HFFc6 (cell line): ENCODE measurements at regions not wholly inside any gene's neighbourhood (a gene's known extent, or its start where the extent isn't known, plus 50 kb on each side); places are given as distances from the start of the nearest gene placed in this dataset.
"Not testable (repeated sequence)": the region's sequence is repeated elsewhere in the genome, so short reads cannot be mapped to it uniquely, and the experiment has no call there.

Experiments used
- DNase-seq: peaks from one replicate; pipeline ENCODE4 v3.0.0-alpha.2; 2018
- H3K27ac Mint-ChIP-seq: 2 replicates; pipeline ENCODE4 v1.8.0; 2020; ENCODE audit warnings: mild to moderate bottlenecking, mixed read lengths
- H3K27me3 Mint-ChIP-seq: 2 replicates; pipeline ENCODE4 v1.8.0; 2021; ENCODE audit warnings: mild to moderate bottlenecking, moderate library complexity, mixed read lengths; ENCODE audit not compliant: insufficient read depth
- H3K36me3 Mint-ChIP-seq: 2 replicates; pipeline ENCODE4 v1.8.0; 2021; ENCODE audit warnings: low read depth, mixed read lengths
- H3K4me1 Mint-ChIP-seq: 2 replicates; pipeline ENCODE4 v1.8.0; 2020; ENCODE audit warnings: low read depth, mixed read lengths
- H3K4me3 Mint-ChIP-seq: 2 replicates; pipeline ENCODE4 v1.8.0; 2020; ENCODE audit warnings: mild to moderate bottlenecking, moderate library complexity, mixed read lengths
- H3K9me3 Mint-ChIP-seq: 2 replicates; pipeline ENCODE4 v1.8.0; 2020; ENCODE audit warnings: mild to moderate bottlenecking, mixed read lengths
- TF ChIP-seq, protein P1 (sequence below): fragments of 200-600 bp; sonication (generic); IDR thresholded peaks from 2 replicates; pipeline ENCODE4 v1.5.0; 2021; ENCODE audit warnings: antibody characterized with exemption, mild to moderate bottlenecking

- H3K27ac Mint-ChIP-seq: no peak overlapping the region
- no peaks in the 10 kb centered on the region for H3K27me3 Mint-ChIP-seq
- no peak for DNase-seq
- TF ChIP-seq, protein P1, sequence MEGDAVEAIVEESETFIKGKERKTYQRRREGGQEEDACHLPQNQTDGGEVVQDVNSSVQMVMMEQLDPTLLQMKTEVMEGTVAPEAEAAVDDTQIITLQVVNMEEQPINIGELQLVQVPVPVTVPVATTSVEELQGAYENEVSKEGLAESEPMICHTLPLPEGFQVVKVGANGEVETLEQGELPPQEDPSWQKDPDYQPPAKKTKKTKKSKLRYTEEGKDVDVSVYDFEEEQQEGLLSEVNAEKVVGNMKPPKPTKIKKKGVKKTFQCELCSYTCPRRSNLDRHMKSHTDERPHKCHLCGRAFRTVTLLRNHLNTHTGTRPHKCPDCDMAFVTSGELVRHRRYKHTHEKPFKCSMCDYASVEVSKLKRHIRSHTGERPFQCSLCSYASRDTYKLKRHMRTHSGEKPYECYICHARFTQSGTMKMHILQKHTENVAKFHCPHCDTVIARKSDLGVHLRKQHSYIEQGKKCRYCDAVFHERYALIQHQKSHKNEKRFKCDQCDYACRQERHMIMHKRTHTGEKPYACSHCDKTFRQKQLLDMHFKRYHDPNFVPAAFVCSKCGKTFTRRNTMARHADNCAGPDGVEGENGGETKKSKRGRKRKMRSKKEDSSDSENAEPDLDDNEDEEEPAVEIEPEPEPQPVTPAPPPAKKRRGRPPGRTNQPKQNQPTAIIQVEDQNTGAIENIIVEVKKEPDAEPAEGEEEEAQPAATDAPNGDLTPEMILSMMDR: no peak; the same call in 1 of the 2 replicates
- no peak overlapping the region for H3K4me3 Mint-ChIP-seq
- H3K36me3 Mint-ChIP-seq: peaks cover 5% of the 10 kb centered on the region; the same call in 1 of the 2 replicates
- H3K9me3 Mint-ChIP-seq: peaks cover 55% of the 10 kb centered on the region
- H3K4me1 Mint-ChIP-seq: no peaks in the 10 kb centered on the region
Observed at GRCh38 chr21:23936224-23936623, 1671.1 kb downstream of the MRPL39 start.

- Mint-ChIP-seq H3K9me3 (peaks cover 38% of the 10 kb centered on the region), H3K27ac (no peak overlapping the region), H3K4me1 (no peaks in the 10 kb centered on the region), H3K4me3 (no peak overlapping the region), H3K27me3 (no peaks in the 10 kb centered on the region), H3K36me3 (no peaks in the 10 kb centered on the region; the same call in 1 of the 2 replicates)
- TF ChIP-seq, protein P1: no peak
- DNase-seq: no peak
Observed at GRCh38 chr21:23930565-23930964, 1676.7 kb downstream of the MRPL39 start.

DNA sequence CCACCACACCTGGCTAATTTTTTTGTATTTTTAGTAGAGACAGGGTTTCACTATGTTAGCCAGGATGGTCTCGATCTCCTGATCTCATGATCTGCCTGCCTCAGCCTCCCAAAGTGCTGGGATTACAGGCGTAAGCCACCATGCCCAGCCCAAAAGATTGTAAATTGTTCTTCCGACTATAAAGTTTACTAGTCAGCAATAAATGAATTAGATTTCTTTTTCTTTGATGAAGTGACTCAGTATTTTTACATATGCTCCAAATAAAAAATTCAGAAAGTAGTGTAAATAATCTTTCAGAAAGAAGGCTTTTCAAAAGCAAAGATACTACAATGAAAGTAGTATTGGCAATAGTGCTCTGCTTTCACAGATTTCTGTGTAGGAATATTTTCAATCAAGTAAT lies 1680.9 kb downstream of the MRPL39 start:
- H3K4me3 Mint-ChIP-seq, H3K27ac Mint-ChIP-seq, H3K4me1 Mint-ChIP-seq, H3K36me3 Mint-ChIP-seq, DNase-seq, H3K27me3 Mint-ChIP-seq: not testable (repeated sequence)
- H3K9me3 Mint-ChIP-seq: peaks cover 41% of the 10 kb centered on the region

DNA sequence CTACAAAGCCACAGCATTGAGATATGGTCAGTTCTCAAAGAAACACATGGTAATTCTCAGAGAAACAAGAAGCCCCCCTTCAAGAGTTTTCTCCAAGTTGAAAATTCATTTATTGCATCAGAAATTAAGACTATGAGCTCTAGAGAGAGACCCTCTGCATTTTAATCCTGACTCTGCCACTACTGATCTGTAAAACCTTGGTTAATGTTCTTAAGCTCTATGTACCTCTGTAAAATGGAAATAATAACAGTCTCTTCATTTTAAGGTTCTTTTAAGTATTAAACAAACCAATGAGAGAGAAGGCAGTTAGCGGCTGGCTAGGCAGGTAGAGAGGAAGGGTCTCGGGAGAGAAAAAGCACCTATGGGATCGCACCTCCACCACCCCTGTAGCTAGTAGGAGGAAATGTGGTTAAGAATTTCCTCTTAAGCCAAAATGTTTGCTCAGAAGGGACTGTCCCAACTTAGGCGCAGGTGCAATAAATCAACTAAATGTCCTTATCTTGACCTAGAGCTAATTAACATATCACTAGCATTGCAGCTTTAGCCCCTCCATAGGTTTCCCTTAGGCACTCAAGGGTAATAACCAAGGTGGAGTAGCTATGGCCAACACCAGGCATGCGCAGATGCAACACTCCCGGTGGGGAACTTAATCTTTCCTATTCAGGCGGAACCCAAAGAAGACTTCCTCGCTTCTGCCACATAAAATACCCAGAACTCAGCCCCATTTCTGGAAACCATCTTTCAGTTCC lies 1685.4 kb downstream of the MRPL39 start:
- no peaks in the 10 kb centered on the region for H3K4me1 Mint-ChIP-seq
- no peaks in the 10 kb centered on the region; the same call in 1 of the 2 replicates for H3K36me3 Mint-ChIP-seq
- no peaks in the 10 kb centered on the region for H3K27me3 Mint-ChIP-seq
- H3K9me3 Mint-ChIP-seq: peaks cover 53% of the 10 kb centered on the region
- H3K27ac Mint-ChIP-seq: no peak overlapping the region
- no peak overlapping the region for H3K4me3 Mint-ChIP-seq
- no peak for DNase-seq
- TF ChIP-seq, protein P1: no peak

GRCh38 chr21:23900727-23901126 lies 1706.6 kb downstream of the MRPL39 start:
- H3K27ac Mint-ChIP-seq: no peak overlapping the region
- H3K4me3 Mint-ChIP-seq: no peak overlapping the region
- peaks cover 65% of the 10 kb centered on the region for H3K9me3 Mint-ChIP-seq
- H3K27me3 Mint-ChIP-seq: no peaks in the 10 kb centered on the region
- H3K4me1 Mint-ChIP-seq: no peaks in the 10 kb centered on the region
- TF ChIP-seq, protein P1: no peak
- peaks cover 10% of the 10 kb centered on the region for H3K36me3 Mint-ChIP-seq
- DNase-seq: no peak

DNA sequence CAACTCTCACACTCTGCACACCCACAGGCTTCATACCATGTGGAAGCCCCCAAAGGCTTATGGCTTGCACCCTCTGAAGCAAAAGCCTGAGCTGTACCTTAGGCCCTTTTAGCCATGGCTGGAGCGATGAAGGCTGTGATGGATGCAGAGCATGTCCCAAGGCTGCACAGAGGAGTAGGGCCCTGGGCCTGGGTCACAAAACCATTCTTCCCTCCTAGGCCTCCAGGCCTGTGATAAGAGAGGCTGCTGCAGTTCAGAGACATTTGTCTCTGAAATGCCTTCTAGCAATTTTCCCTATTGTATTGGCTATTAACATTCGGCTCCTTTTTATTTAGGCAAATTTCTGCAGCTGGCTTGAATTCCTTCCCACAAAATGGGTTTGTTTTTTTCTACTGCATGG lies 1707.7 kb downstream of the MRPL39 start:
- no peak for DNase-seq
- Mint-ChIP-seq H3K4me3 (no peak overlapping the region), H3K36me3 (peaks cover 10% of the 10 kb centered on the region), H3K27ac (no peak overlapping the region), H3K9me3 (peaks cover 71% of the 10 kb centered on the region), H3K4me1 (no peaks in the 10 kb centered on the region), H3K27me3 (no peaks in the 10 kb centered on the region)
- TF ChIP-seq, protein P1: no peak
